DND-41 (cell line): ENCODE measurements at regions not wholly inside any gene's neighbourhood (a gene's known extent, or its start where the extent isn't known, plus 50 kb on each side); places are given as distances from the start of the nearest gene placed in this dataset.

ENCODE experiments used
- ATAC-seq: fragments of 200-7000 bp; cut with Tn5 transposase; 3 replicates; pipeline ENCODE4 v1.9.1; 2021; ENCODE audit warnings: low read depth; ENCODE audit not compliant: insufficient read depth
- DNase-seq: peaks from one replicate; pipeline ENCODE4 v3.0.0-alpha.2; 2020
- H2AFZ ChIP-seq: 2 replicates; pipeline ENCODE4 v1.6.0; 2012; ENCODE audit warnings: low read depth, low read length
- H3K27ac ChIP-seq: 2 replicates; pipeline ENCODE4 v1.5.1; 2012; ENCODE audit warnings: low read length, inconsistent platforms
- H3K27me3 ChIP-seq: fragments of 200-600 bp; sonication (generic); 2 replicates; pipeline ENCODE4 v1.6.0; 2012; ENCODE audit warnings: low read length, mild to moderate bottlenecking, inconsistent platforms; ENCODE audit not compliant: insufficient read depth, poor library complexity
- H3K36me3 ChIP-seq: 2 replicates; pipeline ENCODE4 v1.5.1; 2012; ENCODE audit warnings: low read length, inconsistent platforms; ENCODE audit not compliant: insufficient read depth
- H3K4me1 ChIP-seq: 2 replicates; pipeline ENCODE4 v1.5.1; 2012; ENCODE audit warnings: mild to moderate bottlenecking, low read length; ENCODE audit not compliant: insufficient read depth
- H3K4me2 ChIP-seq: 2 replicates; pipeline ENCODE4 v1.6.0; 2012; ENCODE audit warnings: mild to moderate bottlenecking, moderate library complexity, low read length, inconsistent platforms; ENCODE audit not compliant: insufficient read depth
- H3K4me3 ChIP-seq, 2 experiments: fragments of 200-600 bp in 1 of 2; shearing (Covaris generic) in 1 of 2; 2 replicates each; pipeline ENCODE4 v1.5.1; 2012 to 2016; ENCODE audit warnings: inconsistent platforms in 2 of 2, low read length in 2 of 2, mild to moderate bottlenecking in 2 of 2, low read depth in 1 of 2, moderate library complexity in 1 of 2
- H3K79me2 ChIP-seq: 2 replicates; pipeline ENCODE4 v1.6.0; 2012; ENCODE audit warnings: low read length, inconsistent platforms; ENCODE audit not compliant: insufficient read depth
- H3K9ac ChIP-seq: 2 replicates; pipeline ENCODE4 v1.6.0; 2012; ENCODE audit warnings: low read depth, mild to moderate bottlenecking, inconsistent platforms, low read length, moderate library complexity
- H3K9me3 ChIP-seq: 2 replicates; pipeline ENCODE4 v1.5.1; 2012; ENCODE audit warnings: low read length, moderate library complexity, mild to moderate bottlenecking, inconsistent platforms; ENCODE audit not compliant: insufficient read depth, severe bottlenecking
- H4K20me1 ChIP-seq: 2 replicates; pipeline ENCODE4 v1.6.0; 2012; ENCODE audit warnings: low read length; ENCODE audit not compliant: insufficient read depth
- CTCF ChIP-seq: IDR thresholded peaks from 2 replicates; pipeline ENCODE4 v1.5.1; 2012; ENCODE audit warnings: borderline replicate concordance, low read length, moderate library complexity, mild to moderate bottlenecking; ENCODE audit not compliant: poor library complexity, severe bottlenecking; ENCODE audit errors: extremely low read depth
- EZH2 ChIP-seq: IDR thresholded peaks from 3 replicates; pipeline ENCODE4 v1.6.1; 2012; ENCODE audit warnings: borderline replicate concordance, low read depth, mild to moderate bottlenecking, moderate library complexity, low read length, inconsistent platforms; ENCODE audit not compliant: severe bottlenecking

GRCh38 chr5:154110716-154111115 lies 71.9 kb downstream of the MFAP3 start:
- Histone ChIP-seq H3K4me2 (no peak overlapping the region), H2AFZ (no peak overlapping the region), H4K20me1 (no peaks in the 10 kb centered on the region), H3K79me2 (no peaks in the 10 kb centered on the region), H3K9me3 (no peaks in the 10 kb centered on the region), H3K4me3 (no peak overlapping the region), H3K9ac (no peak overlapping the region), H3K27ac (no peak overlapping the region), H3K36me3 (no peaks in the 10 kb centered on the region), H3K27me3 (no peaks in the 10 kb centered on the region), H3K4me1 (no peaks in the 10 kb centered on the region)
- ATAC-seq (no peak), DNase-seq (no peak)
- no peak for TF ChIP-seq CTCF
- no peak for TF ChIP-seq EZH2

GRCh38 chr5:154111214-154111613 lies 72.4 kb downstream of the MFAP3 start:
- H2AFZ ChIP-seq = no peak overlapping the region
- H3K27me3 ChIP-seq = no peaks in the 10 kb centered on the region
- H4K20me1 ChIP-seq = no peaks in the 10 kb centered on the region
- TF ChIP-seq EZH2 (no peak), CTCF (no peak)
- H3K4me2 ChIP-seq = no peak overlapping the region
- no peaks in the 10 kb centered on the region for H3K9me3 ChIP-seq
- no peak overlapping the region for H3K4me3 ChIP-seq
- H3K79me2 ChIP-seq = no peaks in the 10 kb centered on the region
- no peak overlapping the region for H3K9ac ChIP-seq
- no peak overlapping the region for H3K27ac ChIP-seq
- no peak for ATAC-seq
- no peaks in the 10 kb centered on the region for H3K36me3 ChIP-seq
- DNase-seq = no peak
- H3K4me1 ChIP-seq = no peaks in the 10 kb centered on the region

GRCh38 chr5:154112255-154112654 lies 73.5 kb downstream of the MFAP3 start:
- H3K36me3 ChIP-seq = no peaks in the 10 kb centered on the region
- no peak overlapping the region for H3K9ac ChIP-seq
- H3K27me3 ChIP-seq = no peaks in the 10 kb centered on the region
- H3K4me3 ChIP-seq = no peak overlapping the region
- no peaks in the 10 kb centered on the region for H3K9me3 ChIP-seq
- no peak overlapping the region for H3K27ac ChIP-seq
- no peak overlapping the region for H3K4me2 ChIP-seq
- TF ChIP-seq EZH2 = no peak
- H3K4me1 ChIP-seq = no peaks in the 10 kb centered on the region
- no peak overlapping the region for H2AFZ ChIP-seq
- ATAC-seq (no peak), DNase-seq (no peak)
- H3K79me2 ChIP-seq = no peaks in the 10 kb centered on the region
- no peaks in the 10 kb centered on the region for H4K20me1 ChIP-seq

- no peak for DNase-seq
- Histone ChIP-seq H3K36me3 (no peaks in the 10 kb centered on the region), H3K9me3 (no peaks in the 10 kb centered on the region), H3K9ac (no peak overlapping the region), H4K20me1 (no peaks in the 10 kb centered on the region), H3K4me1 (no peaks in the 10 kb centered on the region), H3K79me2 (no peaks in the 10 kb centered on the region), H3K4me3 (no peak overlapping the region), H2AFZ (no peak overlapping the region), H3K27me3 (no peaks in the 10 kb centered on the region), H3K27ac (no peak overlapping the region), H3K4me2 (no peak overlapping the region)
- no peak for TF ChIP-seq EZH2
- TF ChIP-seq CTCF = no peak
- ATAC-seq = no peak
Observed at GRCh38 chr5:154115291-154115690, 75.2 kb upstream of the GALNT10 start.
